ENCODE measurements at regions not wholly inside any gene's neighbourhood (a gene's known extent, or its start where the extent isn't known, plus 50 kb on each side); places are given as distances from the start of the nearest gene placed in this dataset.
"Not testable (repeated sequence)": the region's sequence is repeated elsewhere in the genome, so short reads cannot be mapped to it uniquely, and the experiment has no call there.

DNA sequence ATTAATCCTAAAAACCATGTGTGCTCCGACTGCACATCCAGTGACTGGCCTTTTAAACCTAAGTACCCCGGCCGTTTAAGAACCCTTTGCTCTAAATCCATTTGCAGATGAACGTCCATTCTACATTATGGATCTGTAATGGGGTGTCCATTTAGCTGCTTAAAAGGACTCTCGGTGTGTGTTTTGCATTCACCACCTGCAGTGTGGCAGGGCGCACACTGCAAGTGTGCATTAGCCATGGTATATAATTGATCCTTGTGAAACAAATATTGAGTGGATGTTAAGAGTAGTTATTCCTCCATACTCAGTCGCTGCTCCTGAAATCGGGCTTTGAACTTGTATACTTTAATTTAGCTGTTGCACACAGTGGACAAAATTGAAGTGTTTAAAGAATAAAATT lies 190.1 kb upstream of the WWC1 start:
- DNase-seq (ENCODE audit: low read depth in 2 of 3, low spot score in 2 of 3) = no peak

DNA sequence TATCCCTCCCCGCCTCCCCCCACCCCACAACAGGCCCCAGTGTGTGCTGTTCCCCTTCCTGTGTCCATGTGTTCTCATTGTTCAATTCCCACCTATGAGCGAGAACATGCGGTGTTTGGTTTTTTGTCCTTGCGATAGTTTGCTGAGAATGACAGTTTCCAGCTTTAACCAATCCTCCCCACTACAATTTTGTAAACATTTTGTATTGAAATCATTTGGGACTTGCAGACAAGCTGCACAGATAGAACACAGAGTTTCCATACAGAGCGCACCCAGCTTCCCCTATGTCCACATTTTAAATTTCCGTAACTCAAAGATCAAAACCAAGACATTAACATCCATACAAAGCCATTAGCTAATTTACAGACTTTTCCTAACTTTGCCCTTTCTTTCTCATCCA lies 188.4 kb upstream of the WWC1 start:
- not testable (repeated sequence) for DNase-seq (ENCODE audit: low read depth in 2 of 3, low spot score in 2 of 3)

DNA sequence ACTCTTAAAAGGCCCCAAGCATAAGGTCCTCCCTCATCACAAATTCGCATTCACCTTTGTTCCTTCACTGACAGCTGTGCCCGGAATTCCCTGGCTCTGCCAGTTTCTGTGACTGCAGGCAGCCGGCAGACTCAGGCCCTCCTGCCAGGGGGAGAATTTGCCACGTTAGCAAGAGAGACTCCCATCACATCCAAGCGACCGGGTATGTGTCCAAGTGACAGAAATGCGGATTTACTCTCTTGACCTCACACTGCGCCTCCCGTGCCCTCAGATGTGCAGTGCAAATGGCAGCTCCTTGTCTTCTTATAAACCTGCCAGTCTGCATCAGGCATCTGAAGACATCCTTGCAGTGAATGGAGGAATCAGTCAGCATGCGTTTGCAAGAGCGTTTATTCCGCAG lies 187.1 kb upstream of the WWC1 start:
- DNase-seq (ENCODE audit: low read depth in 2 of 3, low spot score in 2 of 3) = no peak

DNA sequence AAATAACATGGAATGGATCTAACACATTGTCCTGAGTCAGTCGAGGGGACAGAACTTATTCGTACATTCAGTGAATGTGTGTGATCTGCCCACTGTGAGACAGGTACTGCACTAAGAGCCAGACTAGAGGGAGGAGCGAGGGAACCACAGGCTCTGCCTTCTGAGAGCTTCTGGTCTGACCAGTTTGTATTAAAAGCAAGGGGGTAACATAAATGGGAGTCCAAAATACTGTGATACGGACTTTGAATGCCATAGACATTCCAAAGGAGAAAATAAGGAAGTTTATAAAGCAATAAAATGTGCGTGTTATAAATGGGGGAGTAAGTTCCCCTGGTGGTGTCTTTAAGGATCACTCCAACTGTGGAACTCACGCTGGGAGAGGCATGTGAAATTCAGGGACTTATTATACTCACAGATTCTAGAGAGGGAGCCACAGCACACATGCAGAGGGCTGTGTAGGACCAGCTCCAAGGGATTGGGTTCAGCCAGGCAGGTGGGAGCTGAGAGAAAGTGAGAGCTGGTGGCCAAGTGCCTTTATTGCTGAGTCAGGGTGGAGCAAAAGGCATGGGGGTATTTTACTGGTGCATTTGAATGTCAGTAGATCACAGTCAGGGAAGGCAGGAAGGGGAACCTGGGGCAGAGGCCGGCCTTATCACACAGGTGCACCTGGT lies 186.5 kb upstream of the WWC1 start:
- peak in 2 of 3 donors; percentile 73 to 89 for DNase-seq (ENCODE audit: low read depth in 2 of 3, low spot score in 2 of 3)

DNA sequence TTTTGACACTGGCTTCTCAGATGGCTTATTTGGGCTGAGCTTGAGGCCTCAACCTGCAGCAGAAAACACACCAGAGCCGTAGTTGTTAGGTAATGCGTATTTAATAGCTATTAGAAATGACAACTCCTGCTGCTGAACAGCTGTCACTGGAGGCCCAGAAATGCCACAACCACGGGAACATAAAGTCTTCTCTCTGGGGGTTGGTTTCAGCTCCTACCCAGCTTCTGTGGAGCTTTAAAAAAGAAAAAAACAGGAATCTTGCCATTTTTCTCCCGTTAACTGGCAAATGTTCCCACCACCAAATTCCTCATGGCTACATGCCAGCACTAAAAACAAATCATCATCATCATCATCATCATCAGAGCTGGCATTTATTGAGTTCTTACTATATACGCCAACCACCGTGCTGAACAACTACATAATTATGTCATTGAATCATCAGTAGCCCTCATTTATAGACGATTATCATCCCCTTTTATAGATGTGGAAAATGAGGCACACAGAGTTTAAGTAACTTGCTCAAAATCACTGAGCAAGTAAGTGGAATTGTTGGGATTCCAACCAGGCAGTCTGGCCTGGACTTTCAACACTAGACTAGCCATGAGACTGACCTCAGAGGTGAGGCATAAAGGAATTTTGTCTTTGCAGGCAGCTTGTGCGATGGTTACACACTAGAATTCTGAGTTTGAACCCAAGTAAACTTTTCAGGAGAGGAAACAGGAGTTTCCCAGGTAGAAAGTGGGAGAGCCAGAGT lies 185.3 kb upstream of the WWC1 start:
- DNase-seq (ENCODE audit: low read depth in 2 of 3, low spot score in 2 of 3) = no peak

DNA sequence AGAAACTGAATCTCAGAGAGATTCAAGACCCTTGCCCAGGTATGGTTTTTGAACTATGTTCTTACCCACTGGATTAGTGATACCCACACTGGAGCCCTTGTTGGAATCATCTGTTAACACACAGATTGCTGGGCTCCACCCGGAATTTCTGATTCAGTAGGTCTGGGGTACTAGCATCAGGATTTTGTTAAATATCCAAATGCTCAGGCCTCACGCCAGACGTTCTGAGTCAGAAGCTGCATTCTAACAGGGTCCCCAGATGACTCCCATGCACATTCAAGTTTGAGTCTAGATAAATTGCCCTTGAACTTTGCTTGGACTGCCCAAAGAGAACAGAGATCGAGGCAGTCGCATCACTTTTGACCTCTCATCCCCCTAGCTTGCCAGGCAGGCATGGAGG lies 182.0 kb upstream of the WWC1 start:
- DNase-seq (ENCODE audit: low read depth in 2 of 3, low spot score in 2 of 3) = no peak

DNA sequence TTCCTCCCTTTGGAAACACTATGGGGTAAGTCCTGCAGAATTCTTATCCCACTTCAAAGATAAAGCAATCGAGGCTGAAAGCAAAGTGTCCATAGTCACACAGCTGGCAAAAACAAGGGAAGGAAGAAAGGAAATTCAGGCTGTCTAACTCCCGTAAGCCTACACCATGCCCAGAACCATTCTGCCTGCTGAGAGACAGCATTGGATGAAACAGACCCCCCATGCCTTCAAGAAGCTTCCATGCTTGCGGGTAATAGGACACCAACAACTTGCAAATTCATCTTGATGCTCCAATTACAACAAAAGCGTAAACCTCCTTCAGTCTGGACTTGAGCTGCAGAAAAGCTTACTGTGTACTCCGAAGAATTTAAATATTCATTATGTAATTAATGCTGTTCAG lies 181.1 kb upstream of the WWC1 start:
- DNase-seq (ENCODE audit: low read depth in 2 of 3, low spot score in 2 of 3) = no peak

DNA sequence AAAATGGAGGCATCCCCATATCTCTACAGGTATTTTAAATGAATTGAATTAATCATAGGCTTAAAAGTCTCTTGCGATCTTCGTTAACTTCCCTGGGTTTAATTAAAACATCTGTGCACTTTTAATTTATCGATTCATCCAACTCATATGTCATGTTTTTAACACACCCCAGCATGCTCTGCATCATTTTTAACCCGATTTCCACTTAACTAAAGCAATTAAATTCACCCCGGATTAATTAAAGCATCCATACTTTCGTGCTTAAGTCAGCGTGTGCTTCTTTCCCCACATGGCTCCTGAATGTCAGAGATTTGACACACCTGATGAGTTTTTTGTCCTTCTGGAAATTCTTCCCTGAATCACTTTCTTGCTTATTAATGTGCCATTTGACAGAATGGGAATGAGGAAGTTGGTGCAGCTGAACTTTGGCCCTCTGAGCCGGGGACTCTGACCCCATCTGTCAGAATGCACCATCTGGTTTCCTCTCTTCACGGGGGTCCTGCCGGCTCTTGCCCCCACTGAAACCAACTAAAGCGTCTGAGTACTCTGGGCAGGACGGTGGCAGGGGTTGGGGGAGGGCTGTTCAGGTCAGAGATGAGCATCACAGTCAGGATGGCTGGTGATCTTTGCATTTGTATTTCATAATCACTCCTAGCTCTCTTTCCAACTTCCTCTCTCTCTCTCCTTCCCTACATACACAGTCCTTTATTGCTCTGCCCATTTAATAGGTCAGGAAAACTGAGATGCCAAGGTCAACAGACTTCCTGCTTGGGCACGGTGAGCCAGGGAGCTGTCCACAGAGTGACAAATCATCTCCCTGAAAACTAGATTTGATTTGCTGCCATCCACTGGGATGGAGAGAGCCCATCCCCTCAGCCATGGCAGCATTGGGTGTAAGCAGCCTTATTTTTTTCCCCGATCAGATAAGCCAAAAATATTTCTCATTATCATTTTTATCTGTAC lies 180.3 kb upstream of the WWC1 start:
- peak in 2 of 3 donors; percentile 9 to 75 for DNase-seq (ENCODE audit: low read depth in 2 of 3, low spot score in 2 of 3)

DNA sequence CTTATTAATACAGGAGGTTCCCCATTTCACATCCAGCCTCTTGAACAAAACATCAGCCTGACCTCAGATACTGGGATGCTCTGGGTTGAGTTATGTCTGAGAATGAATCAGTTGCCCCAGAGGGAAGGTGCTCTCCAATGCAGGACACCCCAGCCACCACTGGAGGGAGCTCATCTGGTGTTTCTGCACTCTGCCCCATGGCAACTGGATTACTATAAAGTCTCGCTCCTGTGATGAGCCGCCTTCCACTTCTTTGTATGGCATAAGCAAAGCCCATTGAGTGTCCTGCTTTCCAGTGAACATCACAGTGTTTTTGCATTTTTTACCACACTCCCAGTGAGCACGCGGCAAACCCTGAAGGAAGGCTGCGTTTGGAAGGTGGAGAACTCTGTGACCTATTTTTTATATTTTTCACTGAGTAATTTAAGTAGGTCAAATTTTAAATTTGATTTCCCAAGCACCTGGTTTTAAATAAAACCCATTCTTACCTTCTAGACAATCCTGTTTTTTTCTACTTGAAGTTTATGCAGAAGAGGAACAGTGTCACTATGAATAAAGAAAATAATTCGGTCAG lies 176.9 kb upstream of the WWC1 start:
- DNase-seq (ENCODE audit: low read depth in 2 of 3, low spot score in 2 of 3) = peak in 2 of 3 donors; percentile 44 to 60

DNA sequence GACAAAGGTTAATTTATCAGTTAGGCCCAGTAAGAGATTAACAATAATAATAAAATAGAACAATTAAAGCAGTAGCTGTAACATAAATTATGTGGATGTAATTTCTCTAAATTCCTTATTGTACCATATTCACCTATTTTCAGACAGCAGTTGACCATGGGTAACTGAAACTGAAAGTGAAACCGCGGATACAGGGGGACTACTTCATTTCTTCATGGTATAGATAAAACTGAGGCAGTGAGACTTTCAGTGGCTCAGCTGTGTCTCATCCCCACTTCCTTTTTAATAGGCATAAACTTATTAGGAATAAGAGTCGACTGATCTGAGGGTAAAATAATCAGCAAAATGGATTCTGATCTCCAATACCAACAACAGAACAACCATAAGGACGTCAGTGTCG lies 174.0 kb upstream of the WWC1 start:
- no peak for DNase-seq (ENCODE audit: low read depth in 2 of 3, low spot score in 2 of 3)

DNA sequence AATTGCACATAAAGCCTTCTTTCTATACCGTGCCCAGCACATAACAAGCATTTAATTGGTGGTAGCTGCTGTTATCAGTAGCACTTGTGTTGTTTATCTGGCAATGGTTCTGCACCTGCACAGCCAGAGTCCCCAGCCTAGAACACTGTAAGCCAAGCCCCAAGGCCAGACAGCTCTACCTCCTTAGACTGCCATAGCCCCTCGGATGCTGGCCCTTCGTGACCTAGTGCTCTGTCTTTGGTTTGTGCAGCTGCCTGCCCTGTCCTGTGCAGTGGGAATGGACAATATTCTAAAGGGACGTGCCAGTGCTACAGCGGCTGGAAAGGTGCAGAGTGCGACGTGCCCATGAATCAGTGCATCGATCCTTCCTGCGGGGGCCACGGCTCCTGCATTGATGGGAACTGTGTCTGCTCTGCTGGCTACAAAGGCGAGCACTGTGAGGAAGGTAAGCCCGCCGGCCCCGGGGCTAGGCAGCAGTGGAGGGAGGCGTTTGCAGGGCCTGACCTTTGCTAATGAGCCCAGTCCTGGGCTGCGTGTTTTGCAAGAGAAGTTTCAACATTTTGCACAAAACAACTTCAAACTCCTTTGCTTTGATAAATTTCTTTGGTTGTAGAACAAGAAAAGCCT lies 173.3 kb upstream of the WWC1 start:
- no peak for DNase-seq (ENCODE audit: low read depth in 2 of 3, low spot score in 2 of 3)

DNA sequence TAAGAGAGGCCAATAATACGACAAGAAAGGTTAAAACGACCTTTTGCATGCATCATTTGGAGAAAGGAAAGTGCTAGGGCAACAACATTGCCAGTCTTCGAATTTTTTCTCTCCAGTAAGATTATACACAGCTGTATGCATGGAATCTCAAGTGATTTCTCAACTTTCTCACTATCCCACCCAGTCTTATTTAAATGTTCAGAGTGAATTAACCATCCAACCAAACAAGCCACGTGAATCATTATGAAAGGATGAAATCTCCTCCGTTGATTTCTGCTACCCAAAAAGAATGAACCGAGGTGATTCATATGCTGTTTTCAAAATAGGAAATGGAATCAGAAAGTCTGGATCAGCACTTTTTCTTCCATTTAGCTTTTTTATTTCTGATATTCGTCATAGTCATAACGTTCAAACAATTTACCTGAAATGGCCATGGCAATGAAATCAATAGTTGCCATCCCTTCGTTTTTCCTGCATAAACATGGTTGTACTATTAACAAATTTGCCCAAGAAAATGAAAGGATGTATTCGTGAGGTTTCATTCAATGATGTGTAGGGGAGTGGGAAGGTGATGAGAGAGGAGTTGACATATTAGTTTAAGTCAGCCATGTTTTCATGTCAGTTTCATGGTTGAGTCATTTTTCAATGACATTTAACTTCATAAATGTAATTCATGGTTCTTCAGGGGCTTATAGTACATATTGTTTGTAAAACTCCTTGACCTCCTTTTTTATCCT lies 170.9 kb upstream of the WWC1 start:
- DNase-seq (ENCODE audit: low read depth in 2 of 3, low spot score in 2 of 3) = no peak

DNA sequence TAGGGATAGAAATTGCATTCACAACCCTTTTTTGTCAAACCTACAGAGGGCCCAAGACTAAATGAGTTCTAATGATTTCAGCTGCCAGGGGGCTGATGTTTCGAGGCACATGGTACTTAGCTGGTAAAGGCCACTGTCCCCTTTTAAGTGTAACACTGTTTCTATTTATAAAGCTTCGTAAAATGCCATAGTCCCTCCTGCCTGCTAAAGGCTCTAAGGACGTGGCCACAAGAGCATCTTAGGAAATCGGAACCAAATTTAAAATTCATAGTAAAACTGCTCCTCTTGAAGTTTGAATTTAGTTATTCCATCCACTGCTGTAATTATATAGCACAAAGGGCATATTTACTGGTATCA lies 170.3 kb upstream of the WWC1 start:
- no peak for DNase-seq (ENCODE audit: low read depth in 2 of 3, low spot score in 2 of 3)

DNA sequence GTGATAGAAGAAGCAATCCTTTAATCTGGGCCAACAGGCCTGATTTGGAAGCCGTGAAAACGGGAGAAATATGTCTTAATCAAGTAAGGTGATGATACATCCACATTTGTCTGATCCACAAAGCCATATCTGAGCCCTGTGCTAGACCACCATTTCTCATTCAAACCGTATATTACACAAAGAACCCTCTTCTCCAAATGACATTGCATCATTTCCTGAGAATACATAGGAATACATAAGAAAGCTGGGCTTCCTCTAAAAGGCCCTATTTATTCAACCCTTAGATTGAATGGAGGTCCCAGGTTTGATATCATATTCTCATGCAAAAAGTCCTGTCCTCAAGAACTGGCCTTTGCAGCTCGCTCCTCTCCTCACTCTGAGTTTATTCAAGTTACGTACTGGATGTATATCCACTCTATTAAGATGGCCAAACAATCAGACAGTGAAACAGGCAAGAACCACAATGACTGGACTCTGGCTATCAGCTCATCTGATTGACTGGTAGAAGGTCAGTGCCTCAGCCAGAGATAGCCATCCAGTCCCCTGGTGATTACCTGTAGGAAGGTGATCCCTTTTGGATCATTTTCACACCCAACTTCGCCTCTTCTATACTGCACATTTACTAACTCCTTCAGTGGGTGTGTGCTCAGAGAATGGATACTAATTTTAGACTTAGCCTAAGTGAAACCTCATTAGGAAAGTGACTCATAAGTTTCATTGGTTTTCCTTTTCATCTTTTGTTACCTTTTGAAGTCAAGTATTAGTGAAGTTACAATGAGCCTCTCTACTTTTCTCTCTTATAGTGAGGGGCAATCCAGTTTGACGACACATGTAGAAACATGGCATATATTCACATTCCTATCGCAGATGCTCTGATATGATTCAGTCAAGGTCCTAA lies 167.6 kb upstream of the WWC1 start:
- DNase-seq (ENCODE audit: low read depth in 2 of 3, low spot score in 2 of 3) = no peak

DNA sequence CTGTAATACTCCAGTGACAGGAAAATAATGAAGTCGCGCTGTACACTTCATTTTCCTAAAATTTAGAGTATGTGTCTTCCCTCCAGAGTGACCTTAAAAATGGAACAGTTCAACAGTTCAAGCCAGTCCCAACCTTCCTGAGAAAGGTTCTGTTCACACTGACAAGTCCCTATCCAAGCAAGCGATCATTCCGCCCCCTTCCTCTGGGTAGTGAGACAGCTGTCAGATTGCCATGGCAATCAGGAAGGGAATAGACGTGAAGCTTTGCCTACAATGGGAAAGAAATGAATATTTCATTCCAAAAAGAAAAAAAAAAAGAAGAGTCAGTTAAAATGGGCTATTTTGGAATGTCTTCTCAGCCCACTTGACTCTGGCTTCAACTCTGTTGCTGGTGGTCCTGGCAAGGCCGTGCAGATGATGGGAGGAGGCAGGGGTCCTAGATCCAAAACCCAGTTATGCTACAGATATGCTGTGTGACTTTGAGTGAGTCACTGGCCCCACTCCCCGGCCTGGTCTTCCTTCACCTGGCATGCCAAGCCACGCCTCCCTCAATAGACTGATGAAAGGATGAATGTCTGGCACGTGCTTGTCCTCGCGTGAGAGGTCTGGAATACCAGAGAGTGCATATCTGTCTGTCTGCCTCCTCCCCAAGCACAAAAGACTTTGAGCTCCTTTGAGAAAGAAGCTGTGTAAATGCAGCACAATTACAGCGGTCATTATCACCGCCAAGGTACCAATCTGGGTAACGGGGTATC lies 165.8 kb upstream of the WWC1 start:
- DNase-seq (ENCODE audit: low read depth in 2 of 3, low spot score in 2 of 3) = no peak

DNA sequence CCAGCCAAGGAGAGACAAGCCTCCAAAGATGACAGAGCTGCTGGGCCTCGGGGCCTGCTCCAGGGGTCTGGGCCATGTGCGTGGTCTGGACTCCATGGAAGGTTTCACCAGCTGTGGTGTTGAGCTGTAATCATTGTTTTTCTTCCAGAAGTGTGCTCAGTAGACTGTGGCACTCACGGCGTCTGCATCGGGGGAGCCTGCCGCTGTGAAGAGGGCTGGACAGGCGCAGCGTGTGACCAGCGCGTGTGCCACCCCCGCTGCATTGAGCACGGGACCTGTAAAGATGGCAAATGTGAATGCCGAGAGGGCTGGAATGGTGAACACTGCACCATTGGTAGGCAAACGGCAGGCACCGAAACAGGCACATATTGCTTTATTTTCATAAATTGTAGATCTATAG lies 164.8 kb upstream of the WWC1 start:
- DNase-seq (ENCODE audit: low read depth in 2 of 3, low spot score in 2 of 3) = no peak

DNA sequence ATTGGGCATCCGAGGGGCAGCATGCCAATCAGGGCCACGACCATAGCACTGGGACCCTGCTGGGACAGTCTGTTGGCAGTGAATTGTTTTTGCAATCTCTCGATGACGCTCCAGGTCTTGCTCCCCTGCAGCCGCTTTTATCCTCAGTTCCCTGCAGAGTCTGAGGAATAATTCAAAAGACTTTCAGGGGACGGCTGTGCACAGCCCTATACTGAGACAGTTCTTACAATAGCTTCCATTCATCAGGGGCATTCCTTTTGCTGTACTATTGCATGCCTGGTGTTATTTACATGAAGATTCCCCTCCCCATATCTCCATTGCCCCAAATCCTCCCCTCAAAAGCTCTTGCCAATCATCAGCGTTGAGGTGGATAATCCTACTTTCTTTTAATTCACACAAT lies 163.3 kb upstream of the WWC1 start:
- no peak for DNase-seq (ENCODE audit: low read depth in 2 of 3, low spot score in 2 of 3)

DNA sequence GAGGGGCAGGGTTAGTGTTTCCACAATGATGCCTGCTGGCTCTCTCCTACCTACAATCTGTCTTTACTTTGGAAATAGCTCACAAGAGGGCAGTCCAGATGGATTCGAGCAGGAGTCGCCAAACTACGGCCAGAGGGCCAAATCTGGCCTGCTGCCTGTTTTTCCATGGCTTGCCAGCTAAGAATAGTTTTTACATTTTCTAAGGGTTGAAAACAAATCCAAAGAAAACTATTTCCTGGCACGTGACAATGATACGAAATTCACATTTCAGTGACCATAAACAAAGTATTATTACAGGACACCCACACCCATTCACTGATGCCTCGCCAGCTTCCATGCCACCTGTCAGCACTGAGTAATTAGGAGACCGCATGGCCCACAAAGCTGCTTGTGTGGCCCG lies 162.9 kb upstream of the WWC1 start:
- DNase-seq (ENCODE audit: low read depth in 2 of 3, low spot score in 2 of 3) = no peak

Measured in hematopoietic multipotent progenitor cell (in vitro differentiated cells).